ENCODE measurements at regions not wholly inside any gene's neighbourhood (a gene's known extent, or its start where the extent isn't known, plus 50 kb on each side); places are given as distances from the start of the nearest gene placed in this dataset.

DNA sequence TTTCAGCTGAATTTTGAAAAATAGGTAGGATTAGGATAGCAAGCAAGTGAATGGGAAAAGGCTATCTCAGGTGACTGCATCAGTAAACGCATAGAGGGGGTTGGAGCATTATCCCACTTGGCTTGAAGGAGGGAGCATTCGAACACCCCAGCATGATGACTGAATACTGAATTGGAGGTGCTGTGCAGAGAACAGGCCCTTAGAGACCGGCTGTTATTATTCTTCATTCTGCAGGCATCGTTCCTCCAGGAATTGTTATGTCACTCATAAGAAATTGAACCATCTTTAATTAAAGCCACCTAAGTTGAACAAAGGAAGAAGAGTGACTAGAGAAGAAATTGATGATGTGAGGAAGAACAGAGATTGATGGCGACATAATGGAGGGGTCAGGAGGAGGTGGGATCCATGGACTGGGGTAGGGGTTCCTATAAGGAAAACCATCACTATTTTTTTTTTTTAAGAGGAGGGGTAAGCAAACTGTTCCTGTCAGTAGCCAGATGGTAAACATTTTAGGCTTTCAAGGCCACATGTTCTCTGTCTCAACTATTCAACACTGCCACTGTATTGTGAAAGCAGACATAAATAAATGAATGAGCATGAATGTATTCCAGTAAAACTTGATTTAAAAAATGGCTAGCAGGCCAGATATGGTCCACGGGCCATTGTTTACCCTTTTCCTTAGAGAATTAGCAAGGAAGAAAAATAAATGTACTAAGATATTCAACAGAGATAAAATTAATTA lies 264.7 kb upstream of the TAC1 start:
- Histone ChIP-seq H3K79me2 (ENCODE audit: insufficient read depth, low read length) (no peaks in the 10 kb centered on the region), H3K27ac (ENCODE audit: insufficient read length, low read depth, low read length) (no peak overlapping the region), H2AFZ (ENCODE audit: low read length) (no peak overlapping the region), H3K4me1 (ENCODE audit: insufficient read depth, low read length) (no peaks in the 10 kb centered on the region; the same call in 1 of the 2 replicates), H3K4ac (ENCODE audit: low read depth, low read length) (no peak overlapping the region), H3T11ph (ENCODE audit: low read length) (no peak overlapping the region), H3K4me2 (ENCODE audit: insufficient read depth, insufficient read length, low read length) (no peak overlapping the region), H3K9ac (ENCODE audit: extremely low read depth, insufficient read length, low read length) (no peak overlapping the region), H4K91ac (ENCODE audit: insufficient read length, low read depth, low read length) (no peak overlapping the region), H2BK120ac (ENCODE audit: low read depth, low read length, poor library complexity, severe bottlenecking) (no peak overlapping the region), H4K5ac (ENCODE audit: insufficient read length, low read depth, low read length) (no peak overlapping the region), H2BK12ac (ENCODE audit: insufficient read length, low read depth, low read length) (no peak overlapping the region), H2BK20ac (ENCODE audit: low read depth, low read length, poor library complexity, severe bottlenecking) (no peak overlapping the region), H3K9me3 (ENCODE audit: control insufficient read depth, low read depth, low read length) (no peaks in the 10 kb centered on the region), H3K27me3 (ENCODE audit: insufficient read depth, low read length) (no peaks in the 10 kb centered on the region), H3K14ac (ENCODE audit: insufficient read depth, low read length) (no peak overlapping the region), H3K23ac (ENCODE audit: insufficient read length, low read depth, low read length) (no peak overlapping the region), H2BK5ac (ENCODE audit: insufficient read length, low read length) (no peak overlapping the region), H2BK15ac (ENCODE audit: low read depth, low read length) (no peak overlapping the region), H3K18ac (ENCODE audit: insufficient read length, low read depth, low read length) (no peak overlapping the region), H3K23me2 (ENCODE audit: insufficient read length, low read depth, low read length, poor library complexity, severe bottlenecking) (no peaks in the 10 kb centered on the region), H3K79me1 (ENCODE audit: insufficient read depth, low read depth, low read length, poor library complexity, severe bottlenecking) (no peaks in the 10 kb centered on the region), H3K56ac (ENCODE audit: insufficient read length, low read depth, low read length) (no peak overlapping the region), H4K8ac (replicated peaks; ENCODE audit: insufficient read length, low read depth, low read length) (no peak overlapping the region), H4K20me1 (ENCODE audit: control insufficient read depth, insufficient read depth, insufficient read length) (no peaks in the 10 kb centered on the region), H2AK5ac (ENCODE audit: insufficient read length, low read length) (no peak overlapping the region)
- no peak for DNase-seq
- Mint-ChIP-seq H3K9me3 (peaks cover 2 to 3% of the 10 kb centered on the region in 2 experiments; a peak in 2 of 5 replicates), H3K27ac (no peak overlapping the region; a peak in 1 of 7 replicates), H3K4me1 (peaks cover 6 to 7% of the 10 kb centered on the region in 2 experiments), H3K4me3 (no peak overlapping the region), H3K36me3 (ENCODE audit: insufficient read depth in 1 of 3, low read depth in 3 of 3) (no peaks in the 10 kb centered on the region), H3K27me3 (ENCODE audit: low read depth) (no peaks in the 10 kb centered on the region)
- TF ChIP-seq, protein P1, sequence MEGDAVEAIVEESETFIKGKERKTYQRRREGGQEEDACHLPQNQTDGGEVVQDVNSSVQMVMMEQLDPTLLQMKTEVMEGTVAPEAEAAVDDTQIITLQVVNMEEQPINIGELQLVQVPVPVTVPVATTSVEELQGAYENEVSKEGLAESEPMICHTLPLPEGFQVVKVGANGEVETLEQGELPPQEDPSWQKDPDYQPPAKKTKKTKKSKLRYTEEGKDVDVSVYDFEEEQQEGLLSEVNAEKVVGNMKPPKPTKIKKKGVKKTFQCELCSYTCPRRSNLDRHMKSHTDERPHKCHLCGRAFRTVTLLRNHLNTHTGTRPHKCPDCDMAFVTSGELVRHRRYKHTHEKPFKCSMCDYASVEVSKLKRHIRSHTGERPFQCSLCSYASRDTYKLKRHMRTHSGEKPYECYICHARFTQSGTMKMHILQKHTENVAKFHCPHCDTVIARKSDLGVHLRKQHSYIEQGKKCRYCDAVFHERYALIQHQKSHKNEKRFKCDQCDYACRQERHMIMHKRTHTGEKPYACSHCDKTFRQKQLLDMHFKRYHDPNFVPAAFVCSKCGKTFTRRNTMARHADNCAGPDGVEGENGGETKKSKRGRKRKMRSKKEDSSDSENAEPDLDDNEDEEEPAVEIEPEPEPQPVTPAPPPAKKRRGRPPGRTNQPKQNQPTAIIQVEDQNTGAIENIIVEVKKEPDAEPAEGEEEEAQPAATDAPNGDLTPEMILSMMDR (conservative IDR thresholded peaks at IDR 0.05), result no peak
- no CpG with 5 or more reads among the region's 6 CpGs for WGBS (ENCODE audit: extremely low coverage, insufficient read length, low lambda C conversion rate)
